Spleen (tissue), 7 donors: ENCODE measurements at regions not wholly inside any gene's neighbourhood (a gene's known extent, or its start where the extent isn't known, plus 50 kb on each side); places are given as distances from the start of the nearest gene placed in this dataset.

Experiments
- CTCF ChIP-seq, 11 experiments: fragments of 200-600 bp in 7 of 11; fragments of 450-650 bp in 4 of 11; sonication (generic) in 4 of 11; IDR thresholded peaks in 8 of 11; conservative IDR thresholded peaks in 3 of 11; 1 replicate in 7 of 11; 2 replicates in 4 of 11; pipeline versions ENCODE4 v1.4.0 to v1.8.0; 2016 to 2021; ENCODE audit warnings: antibody characterized with exemption in 11 of 11, inconsistent platforms in 4 of 11, mild to moderate bottlenecking in 1 of 11
- POLR2A ChIP-seq, 3 donors: fragments of 450-650 bp; IDR thresholded peaks; one replicate each; pipeline ENCODE4 v1.5.1; 2017; ENCODE audit warnings: antibody characterized with exemption in 3 of 3, mild to moderate bottlenecking in 1 of 3
- POLR2AphosphoS5 ChIP-seq, 3 donors: sonication (generic); formaldehyde crosslinking; IDR thresholded peaks; one replicate each; pipeline ENCODE4 v1.5.1; 2017; ENCODE audit warnings: antibody characterized with exemption in 3 of 3
- donor health status: DM: no; HTN: no; CAD: no; lungs with moderate emphysema.
- donor health status: DM: no; HTN: no; CAD: no.
- donor health status: DM: no; HTN: no; CAD: no.

DNA sequence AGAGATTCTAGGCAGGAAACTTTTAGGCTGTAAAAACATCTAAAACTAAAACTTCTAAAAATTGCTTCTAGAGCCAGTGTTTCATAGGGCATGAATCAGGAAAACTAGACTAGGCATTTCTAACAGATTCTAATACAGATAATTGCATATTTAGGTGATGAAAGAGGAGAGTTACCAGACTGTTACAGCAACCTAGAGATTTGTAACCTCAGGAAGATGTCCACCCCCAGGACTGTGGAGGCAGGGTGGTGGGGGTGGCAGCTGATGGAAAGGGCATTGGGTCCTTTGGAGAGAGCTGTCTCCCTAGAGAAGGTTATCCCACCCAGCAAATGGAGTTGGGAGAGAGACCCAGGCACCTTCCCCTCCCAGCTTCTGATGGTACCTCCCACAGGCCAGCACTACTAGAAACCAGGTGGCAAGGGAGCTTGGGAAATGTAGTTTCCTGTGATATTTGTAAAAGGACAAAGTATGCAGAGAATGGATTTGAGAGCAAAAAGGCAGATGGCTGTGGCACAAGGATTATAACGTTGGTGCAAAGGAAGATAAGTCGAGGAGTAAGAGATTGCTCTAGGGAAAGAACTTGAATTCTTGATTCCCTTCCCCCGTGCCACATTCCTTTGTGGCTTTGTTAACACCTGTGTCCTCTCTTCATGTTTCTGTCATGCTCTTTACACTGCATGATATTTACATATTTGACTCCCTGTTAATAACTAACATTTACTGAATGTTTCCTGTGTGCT, 75.6 kb upstream of the MGAT5 start:
- TF ChIP-seq CTCF (IDR thresholded peaks at IDR 0.05 in 8 of 11, conservative IDR thresholded peaks at IDR 0.05 in 3 of 11) (no peak), POLR2AphosphoS5 (IDR thresholded peaks at IDR 0.05) (no peak), POLR2A (IDR thresholded peaks at IDR 0.05) (no peak)
